SKM-1 (cell line): ENCODE measurements at regions not wholly inside any gene's neighbourhood (a gene's known extent, or its start where the extent isn't known, plus 50 kb on each side); places are given as distances from the start of the nearest gene placed in this dataset.
"Not testable (repeated sequence)": the region's sequence is repeated elsewhere in the genome, so short reads cannot be mapped to it uniquely, and the experiment has no call there.

Source experiments
- DNase-seq: peaks from one replicate; lab custom pipeline; 2025; ENCODE audit not compliant: unreplicated experiment; lab: John Stamatoyannopoulos, UW

- DNase-seq: no peak
Measured at GRCh38 chr16:87007907-87008306, 309.3 kb downstream of the C16orf95 start.

- no peak for DNase-seq
Measured at GRCh38 chr16:87008664-87009063, 308.5 kb downstream of the C16orf95 start.

- DNase-seq: no peak
Measured at GRCh38 chr16:87012954-87013938, 303.9 kb downstream of the C16orf95 start.

GRCh38 chr16:87014112-87014511 lies 303.1 kb downstream of the C16orf95 start:
- no peak for DNase-seq

GRCh38 chr16:87015021-87015420 lies 302.2 kb downstream of the C16orf95 start:
- DNase-seq: no peak

DNA sequence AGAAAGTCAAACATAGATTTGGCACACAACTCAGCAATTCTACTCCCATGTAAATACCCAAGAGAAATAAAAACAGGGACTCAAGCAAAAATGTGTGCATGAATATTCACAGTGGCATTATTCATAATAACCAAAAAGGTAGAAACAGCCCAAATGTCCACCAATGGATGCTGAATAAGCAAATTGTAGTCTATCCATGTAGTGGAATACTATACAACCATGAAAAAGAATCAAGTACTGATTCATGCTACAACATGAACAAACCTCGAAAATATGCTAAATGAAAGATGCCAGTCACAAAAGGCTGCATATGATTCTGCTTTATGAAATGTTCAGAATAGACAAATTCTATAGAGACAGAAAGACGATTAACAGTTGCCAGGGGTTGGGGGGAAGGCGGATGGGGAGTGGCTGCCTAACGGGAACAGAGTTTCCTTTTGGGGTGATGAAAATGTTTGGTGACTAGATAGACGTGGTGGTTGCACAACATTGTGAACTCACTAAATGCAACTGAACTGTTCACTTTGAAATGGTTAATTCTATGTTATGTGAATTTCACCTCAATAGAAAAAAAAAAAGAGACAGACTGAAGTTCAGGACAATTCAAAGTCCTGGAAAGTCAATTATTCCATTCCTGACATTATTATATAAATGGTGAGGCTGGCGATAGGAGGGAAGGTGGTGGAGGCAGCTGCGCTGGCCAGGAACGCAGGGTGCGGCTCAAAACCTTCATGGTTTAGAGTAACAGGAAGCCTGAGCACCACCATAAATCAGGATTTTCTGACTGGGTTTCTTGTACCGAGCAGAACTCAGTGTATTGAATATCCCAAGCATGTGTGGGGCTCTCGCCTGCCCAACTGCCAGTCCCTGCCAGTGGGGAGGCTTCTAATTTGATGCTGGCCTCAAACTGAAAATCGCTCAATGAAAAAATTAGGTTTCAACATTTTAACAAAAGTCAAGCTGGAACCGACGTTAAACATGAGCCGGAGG lies 300.9 kb downstream of the C16orf95 start:
- no peak for DNase-seq

DNA sequence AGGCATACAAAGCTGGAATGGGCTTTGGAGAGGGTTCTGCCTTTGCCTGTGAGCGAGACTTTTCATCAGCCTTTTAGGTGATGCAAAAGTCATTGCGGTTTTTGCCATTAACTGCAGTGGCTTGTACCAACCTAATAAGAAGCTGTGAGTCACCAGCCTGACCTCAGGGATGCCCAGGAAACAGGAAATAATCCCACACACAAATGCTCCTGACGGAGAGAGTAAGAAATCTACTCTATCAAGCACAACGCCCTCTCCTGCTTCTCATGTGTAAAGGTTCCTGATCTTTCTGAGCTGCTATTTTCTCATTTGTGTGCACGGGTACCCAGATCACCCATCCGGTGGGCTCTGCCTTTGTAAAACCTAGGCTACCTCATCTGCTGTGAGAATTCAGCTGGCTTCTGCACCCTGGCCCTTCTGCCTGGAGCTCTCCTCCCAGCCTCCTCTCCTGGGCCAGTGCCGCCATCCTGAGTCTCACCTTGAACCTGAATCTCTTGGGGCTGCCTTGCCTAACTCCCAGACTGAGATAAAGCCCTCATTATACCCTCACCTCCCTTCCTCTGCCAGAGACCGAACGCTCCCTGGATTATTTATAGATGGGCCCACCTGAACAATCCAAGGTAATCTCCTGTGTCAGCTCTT lies 299.7 kb downstream of the C16orf95 start:
- no peak for DNase-seq

DNA sequence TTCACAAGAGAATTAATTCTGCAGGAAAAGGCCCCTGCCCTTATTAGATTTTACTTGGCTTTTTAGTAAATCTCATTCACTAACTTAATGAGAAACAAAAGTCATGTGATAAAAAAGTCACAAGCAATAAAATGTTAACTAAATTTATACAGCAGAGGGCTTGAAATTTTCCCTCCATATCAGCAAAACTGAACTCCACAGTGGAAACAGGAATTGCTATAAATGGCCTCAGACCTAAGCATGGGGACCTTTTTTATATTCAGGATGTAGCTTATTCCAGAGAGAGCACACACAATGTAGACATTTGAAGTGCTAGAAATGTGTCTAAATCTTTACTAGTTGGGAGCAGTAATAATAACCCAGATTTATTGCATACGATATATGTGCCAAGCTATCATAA lies 291.5 kb downstream of the C16orf95 start:
- DNase-seq: no peak

- no peak for DNase-seq
Measured at GRCh38 chr16:87027056-87027616, 290.1 kb downstream of the C16orf95 start.

GRCh38 chr16:87028481-87029320 lies 288.5 kb downstream of the C16orf95 start:
- DNase-seq: no peak

GRCh38 chr16:87032554-87032953 lies 284.6 kb downstream of the C16orf95 start:
- DNase-seq: no peak

GRCh38 chr16:87033021-87033471 lies 284.1 kb downstream of the C16orf95 start:
- DNase-seq: no peak

DNA sequence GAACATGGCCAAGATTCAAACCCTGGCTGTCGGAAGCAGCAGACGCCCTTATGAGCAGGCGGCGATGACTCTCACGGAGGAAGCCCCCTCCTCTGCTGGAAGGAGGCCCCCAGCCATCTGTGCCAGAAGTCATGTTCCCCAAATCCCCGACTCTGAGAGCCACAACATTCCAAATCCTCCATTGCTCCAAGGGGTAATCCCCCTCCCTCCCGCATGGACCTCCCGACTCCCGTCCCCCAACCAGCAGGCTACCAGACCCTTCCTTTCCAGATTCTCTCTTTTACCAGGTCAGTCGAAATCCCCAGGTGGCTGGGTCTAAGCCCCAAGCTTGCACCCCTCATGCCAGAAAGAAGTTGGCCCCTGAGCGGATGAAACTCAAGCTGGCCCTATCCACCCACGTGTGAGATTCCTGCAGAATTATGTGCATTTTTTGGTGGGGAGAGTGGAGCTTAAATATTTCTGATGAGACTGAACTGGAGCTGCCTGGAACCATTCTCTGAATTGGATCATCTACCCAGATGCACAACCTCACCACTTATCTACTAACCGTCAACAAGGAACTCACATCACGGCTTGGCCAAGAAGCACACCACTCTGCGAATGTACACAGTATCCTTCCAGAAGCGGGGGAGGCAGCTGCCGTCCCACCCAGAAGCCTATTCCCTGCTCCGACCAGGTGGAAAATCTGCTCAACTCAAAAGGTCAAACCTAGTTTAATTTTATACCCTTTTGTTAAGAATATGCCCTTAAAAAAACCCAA lies 283.5 kb downstream of the C16orf95 start:
- no peak for DNase-seq

DNA sequence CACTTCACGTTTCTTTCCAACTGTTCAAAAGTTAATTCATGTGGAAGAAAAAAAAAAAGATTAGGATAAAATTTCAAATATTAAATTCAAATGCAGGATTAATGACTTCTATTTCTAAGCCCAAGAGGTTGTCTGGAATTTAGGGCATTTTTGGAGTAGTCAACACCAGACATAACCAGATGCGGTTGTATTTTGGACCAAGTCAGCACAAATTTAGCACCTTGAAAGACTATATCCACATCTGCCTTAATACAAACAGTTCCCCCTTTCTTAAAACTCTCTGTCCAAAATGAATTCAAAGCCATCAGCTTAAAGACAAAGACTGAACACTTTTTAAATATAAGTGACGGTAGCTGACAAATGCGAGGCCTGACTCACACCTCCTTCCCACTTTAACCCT lies 282.9 kb downstream of the C16orf95 start:
- DNase-seq: no peak

- no peak for DNase-seq
Measured at GRCh38 chr16:87035053-87035452, 282.1 kb downstream of the C16orf95 start.

DNA sequence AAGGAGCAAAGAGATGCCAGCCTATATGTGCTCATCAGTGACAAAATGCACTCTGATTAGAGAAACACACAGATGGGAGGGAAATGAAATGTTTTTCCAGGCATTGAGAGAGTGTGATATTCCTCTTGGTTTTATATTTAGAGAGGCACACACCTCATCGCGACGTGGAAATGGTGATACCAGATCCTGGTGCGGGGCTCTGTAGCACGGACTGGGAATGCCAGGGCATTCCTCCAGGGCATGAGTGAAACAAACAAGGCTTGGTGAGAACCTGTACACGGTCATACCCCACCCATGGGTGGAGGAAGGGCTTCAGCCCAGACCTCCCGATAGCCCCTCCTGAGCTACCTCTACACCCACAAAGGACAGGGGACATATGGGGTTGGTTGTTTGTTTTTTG lies 280.2 kb downstream of the C16orf95 start:
- no peak for DNase-seq

DNA sequence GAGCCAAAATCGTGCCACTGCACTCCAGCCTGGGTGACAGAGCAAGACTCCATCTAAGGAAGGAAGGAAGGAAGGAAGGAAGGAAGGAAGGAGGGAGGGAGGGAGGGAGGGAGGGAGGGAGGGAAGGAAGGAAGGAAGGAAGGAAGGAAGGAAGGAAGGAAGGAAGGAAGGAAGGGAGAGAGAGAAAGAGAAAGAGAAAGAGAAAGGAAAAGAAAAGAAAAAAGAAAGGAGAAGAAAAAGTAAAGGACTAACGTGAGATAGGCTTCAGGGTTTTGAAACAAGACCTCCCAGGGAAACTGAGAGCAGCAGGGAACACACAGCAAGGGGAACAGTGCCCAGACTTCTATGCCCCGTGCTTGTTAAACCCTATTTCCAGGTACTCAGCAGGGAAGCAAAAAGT lies 278.7 kb downstream of the C16orf95 start:
- not testable (repeated sequence) for DNase-seq

- no peak for DNase-seq
Measured at GRCh38 chr16:87040169-87041117, 276.7 kb downstream of the C16orf95 start.
